Retina (tissue), 1 donor: ENCODE measurements at regions not wholly inside any gene's neighbourhood (a gene's known extent, or its start where the extent isn't known, plus 50 kb on each side); places are given as distances from the start of the nearest gene placed in this dataset.

Experiments used
- DNase-seq: peaks from one replicate; pipeline ENCODE4 v3.0.0-alpha.2; 2016

GRCh38 chr2:236719192-236719635 lies 149.6 kb downstream of the ACKR3 start:
- DNase-seq: no peak

- no peak for DNase-seq
These were observed 151.4 kb downstream of the ACKR3 start for GRCh38 chr2:236720974-236721540.

- no peak for DNase-seq
These were observed 154.6 kb downstream of the ACKR3 start for GRCh38 chr2:236724200-236724599.

- DNase-seq: no peak
These were observed 157.3 kb downstream of the ACKR3 start for GRCh38 chr2:236726701-236727450.

- DNase-seq: no peak
These were observed 159.5 kb downstream of the ACKR3 start for GRCh38 chr2:236728916-236729670.

- peak; percentile 25 for DNase-seq
These were observed 160.8 kb downstream of the ACKR3 start for GRCh38 chr2:236730393-236730792.

- no peak for DNase-seq
These were observed 162.3 kb downstream of the ACKR3 start for GRCh38 chr2:236731767-236732580.

GRCh38 chr2:236733156-236733555 lies 163.5 kb downstream of the ACKR3 start:
- DNase-seq: no peak

- DNase-seq: no peak
These were observed 166.2 kb downstream of the ACKR3 start for GRCh38 chr2:236735825-236736238.

GRCh38 chr2:236738030-236738429 lies 168.4 kb downstream of the ACKR3 start:
- DNase-seq: no peak

- no peak for DNase-seq
These were observed 169.3 kb downstream of the ACKR3 start for GRCh38 chr2:236738896-236739295.

- DNase-seq: no peak
These were observed 170.0 kb downstream of the ACKR3 start for GRCh38 chr2:236739663-236740062.

- no peak for DNase-seq
These were observed 170.9 kb downstream of the ACKR3 start for GRCh38 chr2:236740506-236740905.

GRCh38 chr2:236743039-236743920 lies 173.7 kb downstream of the ACKR3 start:
- no peak for DNase-seq

GRCh38 chr2:236743921-236744280 lies 174.3 kb downstream of the ACKR3 start:
- no peak for DNase-seq

- no peak for DNase-seq
These were observed 174.7 kb downstream of the ACKR3 start for GRCh38 chr2:236744281-236744705.

GRCh38 chr2:236744716-236745115 lies 175.1 kb downstream of the ACKR3 start:
- no peak for DNase-seq

- DNase-seq: no peak
These were observed 176.0 kb downstream of the ACKR3 start for GRCh38 chr2:236745420-236746210.

- no peak for DNase-seq
These were observed 177.2 kb downstream of the ACKR3 start for GRCh38 chr2:236746833-236747232.

GRCh38 chr2:236747426-236747825 lies 177.8 kb downstream of the ACKR3 start:
- DNase-seq: no peak

- no peak for DNase-seq
These were observed 178.3 kb downstream of the ACKR3 start for GRCh38 chr2:236747925-236748324.
